GM21717 (cell line): ENCODE measurements at regions not wholly inside any gene's neighbourhood (a gene's known extent, or its start where the extent isn't known, plus 50 kb on each side); places are given as distances from the start of the nearest gene placed in this dataset.
"Not testable (repeated sequence)": the region's sequence is repeated elsewhere in the genome, so short reads cannot be mapped to it uniquely, and the experiment has no call there.

ENCODE experiments used
- ATAC-seq: cut with Tn5 transposase; IDR thresholded peaks from one replicate; pipeline ENCODE4 v1.9.1; 2021; ENCODE audit warnings: mild to moderate bottlenecking, moderate library complexity; ENCODE audit not compliant: unreplicated experiment

GRCh38 chr9:78383130-78383529 lies 86.2 kb downstream of the PSAT1 start:
- ATAC-seq = no peak

GRCh38 chr9:78386348-78386747 lies 89.4 kb downstream of the PSAT1 start:
- no peak for ATAC-seq

- ATAC-seq = no peak
These were observed 89.8 kb downstream of the PSAT1 start for GRCh38 chr9:78386773-78387172.

- no peak for ATAC-seq
These were observed 96.4 kb downstream of the PSAT1 start for GRCh38 chr9:78393340-78393739.

- ATAC-seq = no peak
These were observed 97.0 kb downstream of the PSAT1 start for GRCh38 chr9:78393932-78394331.

- ATAC-seq = no peak
These were observed 99.2 kb downstream of the PSAT1 start for GRCh38 chr9:78396087-78396486.

GRCh38 chr9:78397045-78397444 lies 100.1 kb downstream of the PSAT1 start:
- ATAC-seq = no peak

- no peak for ATAC-seq
These were observed 100.5 kb downstream of the PSAT1 start for GRCh38 chr9:78397454-78397853.

- no peak for ATAC-seq
These were observed 102.2 kb downstream of the PSAT1 start for GRCh38 chr9:78399153-78399552.

- ATAC-seq = no peak
These were observed 103.6 kb downstream of the PSAT1 start for GRCh38 chr9:78400496-78400895.

GRCh38 chr9:78405461-78405860 lies 108.5 kb downstream of the PSAT1 start:
- ATAC-seq = no peak

- ATAC-seq = no peak
These were observed 109.2 kb downstream of the PSAT1 start for GRCh38 chr9:78406146-78406545.

- no peak for ATAC-seq
These were observed 110.0 kb downstream of the PSAT1 start for GRCh38 chr9:78406933-78407332.

GRCh38 chr9:78407636-78408312 lies 110.8 kb downstream of the PSAT1 start:
- no peak for ATAC-seq

GRCh38 chr9:78408388-78408787 lies 111.5 kb downstream of the PSAT1 start:
- no peak for ATAC-seq

GRCh38 chr9:78409928-78410510 lies 113.1 kb downstream of the PSAT1 start:
- ATAC-seq = not testable (repeated sequence)

- ATAC-seq = no peak
These were observed 125.4 kb downstream of the PSAT1 start for GRCh38 chr9:78422309-78422708.

GRCh38 chr9:78424299-78424698 lies 127.4 kb downstream of the PSAT1 start:
- no peak for ATAC-seq

- no peak for ATAC-seq
These were observed 131.7 kb downstream of the PSAT1 start for GRCh38 chr9:78428640-78429039.

GRCh38 chr9:78430387-78430786 lies 133.5 kb downstream of the PSAT1 start:
- no peak for ATAC-seq

- not testable (repeated sequence) for ATAC-seq
These were observed 134.1 kb downstream of the PSAT1 start for GRCh38 chr9:78431039-78431438.

GRCh38 chr9:78436873-78437272 lies 139.9 kb downstream of the PSAT1 start:
- ATAC-seq = no peak

- ATAC-seq = no peak
These were observed 140.4 kb downstream of the PSAT1 start for GRCh38 chr9:78437296-78437695.
